ENCODE measurements at regions not wholly inside any gene's neighbourhood (a gene's known extent, or its start where the extent isn't known, plus 50 kb on each side); places are given as distances from the start of the nearest gene placed in this dataset.

GRCh38 chr13:87788363-87788762, 117.2 kb downstream of the SLITRK5 start:
- TF ChIP-seq CTCF (IDR thresholded peaks at IDR 0.05) (no peak), EZH2phosphoT487 (IDR thresholded peaks at IDR 0.05) (no peak)

Data from neural progenitor cell (in vitro differentiated cells).